ENCODE measurements at regions not wholly inside any gene's neighbourhood (a gene's known extent, or its start where the extent isn't known, plus 50 kb on each side); places are given as distances from the start of the nearest gene placed in this dataset.

GRCh38 chr1:38657207-38657840 lies 202.2 kb downstream of the RRAGC start:
- TF ChIP-seq CTCF (conservative IDR thresholded peaks at IDR 0.05) (no peak), ZFX (IDR thresholded peaks at IDR 0.05) (no peak)
